ENCODE measurements at regions not wholly inside any gene's neighbourhood (a gene's known extent, or its start where the extent isn't known, plus 50 kb on each side); places are given as distances from the start of the nearest gene placed in this dataset.

- Histone ChIP-seq H3K4me3 (ENCODE audit: low read depth, low read length) (no peak overlapping the region), H3K4me1 (no peaks in the 10 kb centered on the region), H3K36me3 (ENCODE audit: control insufficient read depth, insufficient read depth, low read length) (no peaks in the 10 kb centered on the region), H3K27ac (no peak overlapping the region), H3K4me2 (ENCODE audit: low read length) (no peak overlapping the region), H3K9me3 (ENCODE audit: control insufficient read depth, low read length) (no peaks in the 10 kb centered on the region), H3K79me2 (no peaks in the 10 kb centered on the region), H2AFZ (no peak overlapping the region), H3K9ac (no peak overlapping the region), H3K27me3 (ENCODE audit: control insufficient read depth, insufficient read depth, low read length) (no peaks in the 10 kb centered on the region)
- no peak for TF ChIP-seq CTCF (IDR thresholded peaks at IDR 0.05)
These were observed 145.5 kb downstream of the SMAD6 start for GRCh38 chr15:66847565-66847991.

GRCh38 chr15:66848116-66848515 lies 146.1 kb downstream of the SMAD6 start:
- no peak overlapping the region for H3K9ac ChIP-seq
- no peaks in the 10 kb centered on the region for H3K79me2 ChIP-seq
- no peak overlapping the region for H3K27ac ChIP-seq
- H3K4me3 ChIP-seq (ENCODE audit: low read depth, low read length): no peak overlapping the region
- no peaks in the 10 kb centered on the region for H3K4me1 ChIP-seq
- no peaks in the 10 kb centered on the region for H3K9me3 ChIP-seq (ENCODE audit: control insufficient read depth, low read length)
- no peak for TF ChIP-seq CTCF (IDR thresholded peaks at IDR 0.05)
- H3K27me3 ChIP-seq (ENCODE audit: control insufficient read depth, insufficient read depth, low read length): no peaks in the 10 kb centered on the region
- H3K36me3 ChIP-seq (ENCODE audit: control insufficient read depth, insufficient read depth, low read length): no peaks in the 10 kb centered on the region
- H3K4me2 ChIP-seq (ENCODE audit: low read length): no peak overlapping the region
- H2AFZ ChIP-seq: no peak overlapping the region

- no peak overlapping the region for H3K27ac ChIP-seq
- no peaks in the 10 kb centered on the region for H3K27me3 ChIP-seq (ENCODE audit: control insufficient read depth, insufficient read depth, low read length)
- no peaks in the 10 kb centered on the region for H3K9me3 ChIP-seq (ENCODE audit: control insufficient read depth, low read length)
- H3K79me2 ChIP-seq: no peaks in the 10 kb centered on the region
- no peak overlapping the region for H2AFZ ChIP-seq
- no peak for TF ChIP-seq CTCF (IDR thresholded peaks at IDR 0.05)
- no peaks in the 10 kb centered on the region for H3K4me1 ChIP-seq
- H3K36me3 ChIP-seq (ENCODE audit: control insufficient read depth, insufficient read depth, low read length): no peaks in the 10 kb centered on the region
- H3K4me3 ChIP-seq (ENCODE audit: low read depth, low read length): no peak overlapping the region
- no peak overlapping the region for H3K9ac ChIP-seq
- no peak overlapping the region for H3K4me2 ChIP-seq (ENCODE audit: low read length)
These were observed 146.8 kb downstream of the SMAD6 start for GRCh38 chr15:66848686-66849392.

GRCh38 chr15:66849393-66849745 lies 147.3 kb downstream of the SMAD6 start:
- no peak overlapping the region for H3K27ac ChIP-seq
- H3K79me2 ChIP-seq: no peaks in the 10 kb centered on the region

More at GRCh38 chr15:66849393-66849745, 147.3 kb downstream of the SMAD6 start:
- Histone ChIP-seq H3K27me3 (ENCODE audit: control insufficient read depth, insufficient read depth, low read length) (no peaks in the 10 kb centered on the region), H3K9me3 (ENCODE audit: control insufficient read depth, low read length) (no peaks in the 10 kb centered on the region), H3K4me3 (ENCODE audit: low read depth, low read length) (no peak overlapping the region), H3K4me1 (no peaks in the 10 kb centered on the region), H3K9ac (no peak overlapping the region), H3K36me3 (ENCODE audit: control insufficient read depth, insufficient read depth, low read length) (no peaks in the 10 kb centered on the region), H3K4me2 (ENCODE audit: low read length) (no peak overlapping the region), H2AFZ (no peak overlapping the region)
- no peak for TF ChIP-seq CTCF (IDR thresholded peaks at IDR 0.05)
